Transverse colon (tissue), 4 donors: ENCODE measurements at regions not wholly inside any gene's neighbourhood (a gene's known extent, or its start where the extent isn't known, plus 50 kb on each side); places are given as distances from the start of the nearest gene placed in this dataset.

Source experiments
- CTCF ChIP-seq, 5 experiments: fragments of 200-600 bp in 3 of 5; fragments of 450-650 bp in 2 of 5; sonication (generic) in 3 of 5; IDR thresholded peaks; 1 replicate in 2 of 5; 2 replicates in 3 of 5; pipeline ENCODE4 v1.5.1; 2016 to 2017; ENCODE audit warnings: antibody characterized with exemption in 5 of 5, inconsistent platforms in 3 of 5, mild to moderate bottlenecking in 2 of 5, moderate library complexity in 1 of 5
- POLR2AphosphoS5 ChIP-seq, 3 donors: sonication (generic); formaldehyde crosslinking; IDR thresholded peaks; one replicate each; pipeline ENCODE4 v1.6.1; 2016; ENCODE audit warnings: antibody characterized with exemption in 3 of 3

- no peak for TF ChIP-seq CTCF (IDR thresholded peaks at IDR 0.05)
- no peak for TF ChIP-seq POLR2AphosphoS5 (IDR thresholded peaks at IDR 0.05)
Observed at GRCh38 chr1:80540596-80540995, 1260.1 kb upstream of the ADGRL2 start.
